DND-41 (cell line): ENCODE measurements at regions not wholly inside any gene's neighbourhood (a gene's known extent, or its start where the extent isn't known, plus 50 kb on each side); places are given as distances from the start of the nearest gene placed in this dataset.
"Not testable (repeated sequence)": the region's sequence is repeated elsewhere in the genome, so short reads cannot be mapped to it uniquely, and the experiment has no call there.

Experiments
- ATAC-seq: fragments of 200-7000 bp; cut with Tn5 transposase; 3 replicates; pipeline ENCODE4 v1.9.1; 2021; ENCODE audit warnings: low read depth; ENCODE audit not compliant: insufficient read depth
- DNase-seq: peaks from one replicate; pipeline ENCODE4 v3.0.0-alpha.2; 2020
- H2AFZ ChIP-seq: 2 replicates; pipeline ENCODE4 v1.6.0; 2012; ENCODE audit warnings: low read depth, low read length
- H3K27ac ChIP-seq: 2 replicates; pipeline ENCODE4 v1.5.1; 2012; ENCODE audit warnings: low read length, inconsistent platforms
- H3K27me3 ChIP-seq: fragments of 200-600 bp; sonication (generic); 2 replicates; pipeline ENCODE4 v1.6.0; 2012; ENCODE audit warnings: low read length, mild to moderate bottlenecking, inconsistent platforms; ENCODE audit not compliant: insufficient read depth, poor library complexity
- H3K36me3 ChIP-seq: 2 replicates; pipeline ENCODE4 v1.5.1; 2012; ENCODE audit warnings: low read length, inconsistent platforms; ENCODE audit not compliant: insufficient read depth
- H3K4me1 ChIP-seq: 2 replicates; pipeline ENCODE4 v1.5.1; 2012; ENCODE audit warnings: mild to moderate bottlenecking, low read length; ENCODE audit not compliant: insufficient read depth
- H3K4me2 ChIP-seq: 2 replicates; pipeline ENCODE4 v1.6.0; 2012; ENCODE audit warnings: mild to moderate bottlenecking, moderate library complexity, low read length, inconsistent platforms; ENCODE audit not compliant: insufficient read depth
- H3K4me3 ChIP-seq, 2 experiments: fragments of 200-600 bp in 1 of 2; shearing (Covaris generic) in 1 of 2; 2 replicates each; pipeline ENCODE4 v1.5.1; 2012 to 2016; ENCODE audit warnings: inconsistent platforms in 2 of 2, low read length in 2 of 2, mild to moderate bottlenecking in 2 of 2, low read depth in 1 of 2, moderate library complexity in 1 of 2
- H3K79me2 ChIP-seq: 2 replicates; pipeline ENCODE4 v1.6.0; 2012; ENCODE audit warnings: low read length, inconsistent platforms; ENCODE audit not compliant: insufficient read depth
- H3K9ac ChIP-seq: 2 replicates; pipeline ENCODE4 v1.6.0; 2012; ENCODE audit warnings: low read depth, mild to moderate bottlenecking, inconsistent platforms, low read length, moderate library complexity
- H3K9me3 ChIP-seq: 2 replicates; pipeline ENCODE4 v1.5.1; 2012; ENCODE audit warnings: low read length, moderate library complexity, mild to moderate bottlenecking, inconsistent platforms; ENCODE audit not compliant: insufficient read depth, severe bottlenecking
- H4K20me1 ChIP-seq: 2 replicates; pipeline ENCODE4 v1.6.0; 2012; ENCODE audit warnings: low read length; ENCODE audit not compliant: insufficient read depth
- CTCF ChIP-seq: IDR thresholded peaks from 2 replicates; pipeline ENCODE4 v1.5.1; 2012; ENCODE audit warnings: borderline replicate concordance, low read length, moderate library complexity, mild to moderate bottlenecking; ENCODE audit not compliant: poor library complexity, severe bottlenecking; ENCODE audit errors: extremely low read depth
- EZH2 ChIP-seq: IDR thresholded peaks from 3 replicates; pipeline ENCODE4 v1.6.1; 2012; ENCODE audit warnings: borderline replicate concordance, low read depth, mild to moderate bottlenecking, moderate library complexity, low read length, inconsistent platforms; ENCODE audit not compliant: severe bottlenecking

DNA sequence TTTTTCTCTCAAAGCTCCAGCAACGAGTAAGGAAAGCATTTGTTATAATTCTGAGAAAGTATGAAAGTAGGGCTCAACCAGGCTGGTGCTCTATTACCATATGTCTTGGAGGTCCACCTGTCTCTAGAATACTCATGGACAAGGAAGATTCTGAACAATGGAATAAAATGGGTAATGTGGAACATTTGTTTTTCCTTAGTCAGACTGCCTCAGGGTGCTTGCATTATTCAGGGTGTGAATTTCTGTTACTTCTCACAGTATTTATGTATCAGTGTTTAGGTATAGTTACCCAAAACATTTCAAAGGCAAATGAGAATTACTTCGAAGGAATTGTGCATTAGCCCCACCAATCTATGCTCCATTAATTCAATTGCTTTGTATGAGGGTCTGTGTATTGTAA, 586.2 kb upstream of the CITED2 start:
- no peaks in the 10 kb centered on the region for H3K9me3 ChIP-seq
- no peaks in the 10 kb centered on the region for H3K4me1 ChIP-seq
- H3K9ac ChIP-seq, result no peak overlapping the region
- H3K27me3 ChIP-seq, result no peaks in the 10 kb centered on the region
- no peak overlapping the region for H3K4me2 ChIP-seq
- TF ChIP-seq EZH2 (no peak), CTCF (no peak)
- DNase-seq (no peak), ATAC-seq (no peak)
- H3K27ac ChIP-seq, result no peak overlapping the region
- H2AFZ ChIP-seq, result no peak overlapping the region
- no peaks in the 10 kb centered on the region for H4K20me1 ChIP-seq
- no peak overlapping the region for H3K4me3 ChIP-seq
- H3K79me2 ChIP-seq, result no peaks in the 10 kb centered on the region
- no peaks in the 10 kb centered on the region for H3K36me3 ChIP-seq

- Histone ChIP-seq H4K20me1 (no peaks in the 10 kb centered on the region), H2AFZ (no peak overlapping the region), H3K79me2 (no peaks in the 10 kb centered on the region), H3K27ac (no peak overlapping the region), H3K4me2 (no peak overlapping the region), H3K9me3 (no peaks in the 10 kb centered on the region), H3K4me1 (no peaks in the 10 kb centered on the region), H3K27me3 (no peaks in the 10 kb centered on the region), H3K4me3 (no peak overlapping the region), H3K36me3 (no peaks in the 10 kb centered on the region), H3K9ac (no peak overlapping the region)
- ATAC-seq, result no peak
- DNase-seq, result no peak
- no peak for TF ChIP-seq EZH2
- no peak for TF ChIP-seq CTCF
Measured at GRCh38 chr6:139955366-139956155, 581.1 kb upstream of the CITED2 start.

DNA sequence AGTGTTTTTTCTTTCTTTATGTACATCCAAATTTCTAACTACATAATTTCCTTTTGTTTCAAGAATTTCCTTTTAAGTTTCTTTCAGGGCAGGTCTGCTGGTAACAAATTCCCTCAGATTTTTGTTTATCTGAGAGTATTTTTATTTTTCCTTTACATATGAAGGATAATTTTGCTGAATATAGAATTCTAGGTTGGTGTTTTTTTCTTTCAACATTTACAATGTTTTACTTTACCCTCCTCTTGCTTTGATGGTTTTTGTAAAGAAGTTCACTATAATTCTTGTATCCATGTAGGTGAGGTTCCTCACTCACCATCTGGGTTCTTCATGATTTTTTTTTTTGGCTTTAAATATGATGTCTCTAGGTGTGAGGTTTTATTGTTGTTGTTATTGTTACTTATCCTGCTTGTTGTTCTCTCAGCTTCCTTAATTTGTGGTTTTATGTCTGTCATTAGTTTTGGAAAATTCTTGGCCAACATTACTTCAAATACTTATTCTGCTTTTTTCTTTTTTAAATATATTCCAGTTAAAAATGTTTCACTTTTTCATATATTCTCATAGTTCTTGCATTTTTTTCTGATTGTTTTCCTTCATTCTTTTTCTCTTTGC, 580.1 kb upstream of the CITED2 start:
- Histone ChIP-seq H3K36me3 (no peaks in the 10 kb centered on the region), H2AFZ (no peak overlapping the region), H3K27me3 (no peaks in the 10 kb centered on the region), H3K9ac (no peak overlapping the region), H3K4me2 (no peak overlapping the region), H3K9me3 (no peaks in the 10 kb centered on the region), H3K79me2 (no peaks in the 10 kb centered on the region), H3K4me1 (no peaks in the 10 kb centered on the region), H3K4me3 (no peak overlapping the region), H3K27ac (no peak overlapping the region), H4K20me1 (no peaks in the 10 kb centered on the region)
- ATAC-seq (no peak), DNase-seq (no peak)
- TF ChIP-seq CTCF (no peak), EZH2 (no peak)

- not testable (repeated sequence) for H3K4me1 ChIP-seq, ATAC-seq, H3K9me3 ChIP-seq, H3K79me2 ChIP-seq, H3K27me3 ChIP-seq, H3K4me2 ChIP-seq, H3K36me3 ChIP-seq, H3K9ac ChIP-seq, H2AFZ ChIP-seq, H3K27ac ChIP-seq, H4K20me1 ChIP-seq, DNase-seq, H3K4me3 ChIP-seq
Measured at GRCh38 chr6:139953780-139954179, 579.3 kb upstream of the CITED2 start.
